GM12878 (cell line): ENCODE measurements at regions not wholly inside any gene's neighbourhood (a gene's known extent, or its start where the extent isn't known, plus 50 kb on each side); places are given as distances from the start of the nearest gene placed in this dataset.

Experiments
- ATAC-seq: fragments of 200-7000 bp; cut with Tn5 transposase; 3 replicates; pipeline ENCODE4 v1.9.1; 2020; ENCODE audit warnings: mild to moderate bottlenecking, moderate library complexity
- BruUV-seq: library from RNA; stranded (reverse); fragments of 400-500 nt; replicated peaks from 2 replicates; lab custom pipeline; 2021; lab: Mats Ljungman, UMichigan
- CTCF ChIA-PET: fragments of 300-600 bp; sonication (Branson Sonifier 250); formaldehyde crosslinking; extraction: SDS; loops from one replicate; lab custom pipeline; 2021; ENCODE audit warnings: inconsistent platforms; lab: Yijun Ruan, JAX
- POLR2A ChIA-PET: fragments of 350-600 bp; formaldehyde crosslinking; extraction: SDS; loops from one replicate; lab custom pipeline; 2021; ENCODE audit warnings: inconsistent platforms; lab: Charles Lee
- RAD21 ChIA-PET: fragments of 300-600 bp; sonication (Branson Sonifier 250); formaldehyde crosslinking; loops from one replicate; lab custom pipeline; 2023; ENCODE audit warnings: antibody characterized with exemption; ENCODE audit not compliant: unreplicated experiment; lab: Charles Lee
- SMC1A ChIA-PET: fragments of 300-600 bp; sonication (Branson Sonifier 250); formaldehyde crosslinking; loops from one replicate; lab custom pipeline; 2023; ENCODE audit not compliant: unreplicated experiment, uncharacterized antibody; lab: Charles Lee
- DNase-seq: peaks from one replicate; pipeline ENCODE4 v3.0.0-alpha.2; 2011; ENCODE audit warnings: low read depth, low spot score
- FAIRE-seq: peaks from 3 replicates; lab custom pipeline; 2011; peaks lifted over from hg19 to GRCh38; lab: Jason Lieb, UNC
- H2AFZ ChIP-seq: 2 replicates; pipeline ENCODE4 v1.6.0; 2011; ENCODE audit warnings: low read depth, low read length, control low read depth; ENCODE audit not compliant: control insufficient read depth
- H3K27ac ChIP-seq: 2 replicates; pipeline ENCODE4 v1.5.1; 2011; ENCODE audit warnings: control low read depth; ENCODE audit not compliant: control insufficient read depth, insufficient read depth
- H3K27me3 ChIP-seq, 2 experiments: replicated peaks in 1 of 2; 2 replicates each; pipeline versions ENCODE4 v1.6.0 to v1.6.1; 2011; ENCODE audit warnings: low read length in 1 of 2; ENCODE audit not compliant: control insufficient read depth in 2 of 2, insufficient read depth in 2 of 2
- H3K36me3 ChIP-seq, 2 experiments: 2 replicates each; pipeline ENCODE4 v1.5.1; 2011; ENCODE audit warnings: low read length in 1 of 2; ENCODE audit not compliant: control insufficient read depth in 2 of 2, insufficient read depth in 2 of 2
- H3K4me1 ChIP-seq: 2 replicates; pipeline ENCODE4 v1.6.1; 2011; ENCODE audit warnings: mild to moderate bottlenecking, low read length, moderate library complexity, mixed read lengths; ENCODE audit not compliant: control insufficient read depth, insufficient read depth
- H3K4me2 ChIP-seq: 2 replicates; pipeline ENCODE4 v1.6.0; 2011; ENCODE audit warnings: control low read depth; ENCODE audit not compliant: control insufficient read depth, insufficient read depth
- H3K4me3 ChIP-seq: fragments of 200-600 bp; sonication (generic); 2 replicates; pipeline ENCODE4 v1.5.1; 2016
- H3K79me2 ChIP-seq: 2 replicates; pipeline ENCODE4 v1.6.0; 2011; ENCODE audit warnings: low read length; ENCODE audit not compliant: control insufficient read depth, insufficient read depth
- H3K9ac ChIP-seq: 2 replicates; pipeline ENCODE4 v1.8.0; 2011; ENCODE audit warnings: low read length, control low read depth, mixed read lengths; ENCODE audit not compliant: control insufficient read depth, insufficient read depth
- H3K9me3 ChIP-seq: replicated peaks from 3 replicates; pipeline ENCODE4 v1.5.1; 2011; ENCODE audit warnings: mild to moderate bottlenecking, low read length; ENCODE audit not compliant: control insufficient read depth, insufficient read depth
- H4K20me1 ChIP-seq: 2 replicates; pipeline ENCODE4 v1.6.0; 2011; ENCODE audit not compliant: control insufficient read depth, insufficient read depth
- BHLHE40 ChIP-seq, 2 experiments: fragments of 450-650 bp in 1 of 2; IDR thresholded peaks; 2 replicates each; pipeline ENCODE4 v1.6.1; 2011 to 2017; ENCODE audit warnings: low read depth in 2 of 2, borderline replicate concordance in 1 of 2, improper control_type of control experiment in 1 of 2, low read length in 1 of 2, mild to moderate bottlenecking in 1 of 2
- CEBPB ChIP-seq, 2 experiments: fragments of 150-350 bp in 1 of 2; IDR thresholded peaks; 2 replicates each; pipeline ENCODE4 v1.6.1; 2012 to 2014; ENCODE audit warnings: low read depth in 2 of 2, low read length in 2 of 2, borderline replicate concordance in 1 of 2, inconsistent platforms in 1 of 2
- CTCF ChIP-seq, 3 experiments: IDR thresholded peaks in 2 of 3; conservative IDR thresholded peaks in 1 of 3; 2 replicates each; pipeline ENCODE4 v1.5.1; 2011; ENCODE audit warnings: low read depth in 3 of 3, low read length in 3 of 3, mild to moderate bottlenecking in 3 of 3, control low read depth in 2 of 3, moderate library complexity in 2 of 3, inconsistent platforms in 1 of 3, mixed read lengths in 1 of 3; ENCODE audit not compliant: control insufficient read depth in 2 of 3, insufficient read depth in 1 of 3; ENCODE audit errors: extremely low read depth in 1 of 3
- ELK1 ChIP-seq: IDR thresholded peaks from 2 replicates; pipeline ENCODE4 v1.6.1; 2012; ENCODE audit warnings: low read depth, low read length, improper control_type of control experiment
- HCFC1 ChIP-seq: fragments of 150-350 bp; IDR thresholded peaks from 2 replicates; pipeline ENCODE4 v1.6.1; 2014; ENCODE audit warnings: low read length
- IRF3 ChIP-seq: fragments of 450-650 bp; IDR thresholded peaks from 2 replicates; pipeline ENCODE4 v1.6.1; 2014; ENCODE audit warnings: mild to moderate bottlenecking
- MXI1 ChIP-seq: fragments of 150-350 bp; IDR thresholded peaks from 2 replicates; pipeline ENCODE4 v1.6.1; 2011; ENCODE audit warnings: low read depth, mild to moderate bottlenecking, inconsistent platforms, low read length, improper control_type of control experiment
- MYC ChIP-seq: IDR thresholded peaks from 2 replicates; pipeline ENCODE4 v1.6.1; 2011; ENCODE audit warnings: mild to moderate bottlenecking, low read length, moderate library complexity, inconsistent platforms; ENCODE audit not compliant: insufficient read depth, insufficient replicate concordance, insufficient read length, severe bottlenecking
- NFIC ChIP-seq: IDR thresholded peaks from 2 replicates; pipeline ENCODE4 v1.6.1; 2012; ENCODE audit warnings: low read depth, mild to moderate bottlenecking, inconsistent platforms, low read length, moderate library complexity
- NRF1 ChIP-seq: conservative IDR thresholded peaks from 2 replicates; pipeline ENCODE4 v1.6.1; 2011; ENCODE audit warnings: mild to moderate bottlenecking, low read depth, low read length, improper control_type of control experiment
- POU2F2 ChIP-seq: IDR thresholded peaks from 3 replicates; pipeline ENCODE4 v1.6.1; 2011; ENCODE audit warnings: low read depth, mild to moderate bottlenecking, low read length, borderline replicate concordance
- SMARCA5 ChIP-seq: fragments of 450-650 bp; IDR thresholded peaks from 2 replicates; pipeline ENCODE4 v1.6.1; 2017; ENCODE audit warnings: mild to moderate bottlenecking
- STAT3 ChIP-seq: IDR thresholded peaks from 2 replicates; pipeline ENCODE4 v1.6.1; 2011; ENCODE audit warnings: low read depth, low read length, improper control_type of control experiment
- ZNF207 ChIP-seq: fragments of 450-650 bp; IDR thresholded peaks from 2 replicates; pipeline ENCODE4 v1.6.1; 2014; ENCODE audit warnings: antibody characterized with exemption, mild to moderate bottlenecking, borderline replicate concordance
- ZNF217 ChIP-seq: fragments of 450-650 bp; IDR thresholded peaks from 2 replicates; pipeline ENCODE4 v1.6.1; 2017; ENCODE audit warnings: antibody characterized with exemption, mild to moderate bottlenecking
- ZNF24 ChIP-seq: fragments of 450-650 bp; IDR thresholded peaks from 2 replicates; pipeline ENCODE4 v1.6.1; 2017; ENCODE audit warnings: antibody characterized with exemption, mild to moderate bottlenecking
- WGBS: methylation state at CpG from one replicate; pipeline ENCODE4 v1.1.6; 2016; ENCODE audit warnings: low lambda C conversion rate; ENCODE audit not compliant: insufficient replicate concordance, insufficient coverage; ENCODE audit errors: missing lambda C conversion rate; 5-methylcytosine and 5-hydroxymethylcytosine counted together
- in situ Hi-C: fragments of 300-500 bp; cut with MboI; formaldehyde crosslinking; loops from 9 replicates; pipeline ENCODE4 v1.14.3; 2018; ENCODE audit warnings: mixed read lengths
- intact Hi-C: fragments of 100-400 bp; cut with micrococcal nuclease; formaldehyde crosslinking; loops from one replicate; pipeline ENCODE4 v1.14.2; 2022; ENCODE audit not compliant: unreplicated experiment

GRCh38 chr4:66339007-66339406 lies 668.7 kb upstream of the EPHA5 start:
- 13% methylated on average over 3 of the region's 3 CpGs for WGBS
- no peaks in the 10 kb centered on the region for H3K36me3 ChIP-seq
- ChIA-PET CTCF (no interaction called here), RAD21 (no interaction called here), SMC1A (no interaction called here), POLR2A (no interaction called here)
- no peak overlapping the region for H2AFZ ChIP-seq
- H3K4me3 ChIP-seq, result no peak overlapping the region
- H3K27me3 ChIP-seq, result no peaks in the 10 kb centered on the region
- ATAC-seq (no peak), DNase-seq (no peak), FAIRE-seq (no peak)
- BruUV-seq, result no TSS peak
- no peaks in the 10 kb centered on the region for H3K4me1 ChIP-seq
- no peaks in the 10 kb centered on the region for H4K20me1 ChIP-seq
- no peak overlapping the region for H3K9ac ChIP-seq
- TF ChIP-seq NFIC, result no peak
- no peak for TF ChIP-seq SMARCA5
- in situ Hi-C loops, result no loop called here
- H3K27ac ChIP-seq, result no peak overlapping the region
- H3K4me2 ChIP-seq, result no peak overlapping the region
- H3K79me2 ChIP-seq, result no peaks in the 10 kb centered on the region
- no peaks in the 10 kb centered on the region for H3K9me3 ChIP-seq
- intact Hi-C loops, result no loop called here

GRCh38 chr4:66331761-66332160 lies 661.5 kb upstream of the EPHA5 start:
- no TSS peak for BruUV-seq
- ChIA-PET POLR2A (no interaction called here), CTCF (no interaction called here), SMC1A (no interaction called here), RAD21 (no interaction called here)
- no peaks in the 10 kb centered on the region for H3K4me1 ChIP-seq
- no peak overlapping the region for H3K27ac ChIP-seq
- H3K9me3 ChIP-seq, result no peaks in the 10 kb centered on the region
- ATAC-seq, result no peak
- FAIRE-seq, result no peak
- H3K4me2 ChIP-seq, result no peak overlapping the region
- no peaks in the 10 kb centered on the region for H4K20me1 ChIP-seq
- H2AFZ ChIP-seq, result no peak overlapping the region
- in situ Hi-C loops (no loop called here), intact Hi-C loops (no loop called here)
- no peak overlapping the region for H3K9ac ChIP-seq
- H3K4me3 ChIP-seq, result no peak overlapping the region
- H3K79me2 ChIP-seq, result no peaks in the 10 kb centered on the region
- DNase-seq, result no peak
- H3K36me3 ChIP-seq, result no peaks in the 10 kb centered on the region
- H3K27me3 ChIP-seq, result no peaks in the 10 kb centered on the region
- no peak for TF ChIP-seq CEBPB (IDR thresholded peaks at IDR 0.05; ENCODE audit: borderline replicate concordance in 1 of 2, low read depth in 2 of 2, low read length in 2 of 2)
- no peak for TF ChIP-seq ELK1
- TF ChIP-seq ZNF207, result no peak
- no peak for TF ChIP-seq MXI1
- TF ChIP-seq ZNF217, result no peak
- no peak for TF ChIP-seq IRF3
- no peak for TF ChIP-seq BHLHE40 (IDR thresholded peaks at IDR 0.05; ENCODE audit: borderline replicate concordance in 1 of 2, low read depth in 2 of 2, low read length in 1 of 2)
- TF ChIP-seq HCFC1, result no peak
- TF ChIP-seq NRF1, result no peak
- TF ChIP-seq CTCF (IDR thresholded peaks at IDR 0.05 in 2 of 3, conservative IDR thresholded peaks at IDR 0.05 in 1 of 3; ENCODE audit: control insufficient read depth in 2 of 3, extremely low read depth in 1 of 3, insufficient read depth in 1 of 3, low read depth in 3 of 3, low read length in 3 of 3), result no peak
- TF ChIP-seq MYC, result no peak
- TF ChIP-seq STAT3, result no peak
- TF ChIP-seq ZNF24, result no peak
- TF ChIP-seq POU2F2, result no peak
